Keratinocyte (primary cell): ENCODE measurements at regions not wholly inside any gene's neighbourhood (a gene's known extent, or its start where the extent isn't known, plus 50 kb on each side); places are given as distances from the start of the nearest gene placed in this dataset.
"Not testable (repeated sequence)": the region's sequence is repeated elsewhere in the genome, so short reads cannot be mapped to it uniquely, and the experiment has no call there.

ENCODE experiments used
- EZH2 ChIP-seq: IDR thresholded peaks from one replicate; pipeline ENCODE4 v1.6.1; 2012; ENCODE audit warnings: inconsistent platforms, mild to moderate bottlenecking, low read length, moderate library complexity
- TF ChIP-seq, protein P1 (sequence below), 3 experiments: IDR thresholded peaks in 1 of 3; conservative IDR thresholded peaks in 1 of 3; optimal IDR thresholded peaks in 1 of 3; 2 replicates in 2 of 3; 3 replicates in 1 of 3; pipeline versions ENCODE3 to v1.5.1; 2011; ENCODE audit warnings: low read length in 3 of 3, mild to moderate bottlenecking in 3 of 3, moderate library complexity in 2 of 3, control low read depth in 1 of 3, inconsistent platforms in 1 of 3; ENCODE audit not compliant: insufficient read depth in 2 of 3; ENCODE audit errors: extremely low read depth in 1 of 3

DNA sequence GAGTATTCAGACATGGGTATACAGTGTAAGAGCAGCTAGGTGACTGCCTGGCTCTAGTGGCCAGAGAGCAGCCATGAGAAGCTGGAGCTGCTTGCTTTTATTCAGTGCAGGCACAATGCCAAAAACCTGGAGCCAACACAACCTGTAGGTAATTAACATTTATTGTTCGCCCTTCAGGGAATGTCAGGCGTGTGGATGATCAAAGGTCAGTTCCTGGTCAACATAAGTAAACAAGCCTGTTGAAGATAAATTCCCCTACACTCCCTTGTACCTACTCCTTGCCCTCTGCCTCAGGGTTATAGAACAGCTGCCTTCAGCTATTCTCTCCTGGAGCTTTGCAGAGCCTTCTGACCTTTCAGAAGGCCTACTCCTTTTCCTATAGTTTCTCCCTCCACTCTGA is 323.7 kb upstream of the PCSK5 start:
- TF ChIP-seq, protein P1, sequence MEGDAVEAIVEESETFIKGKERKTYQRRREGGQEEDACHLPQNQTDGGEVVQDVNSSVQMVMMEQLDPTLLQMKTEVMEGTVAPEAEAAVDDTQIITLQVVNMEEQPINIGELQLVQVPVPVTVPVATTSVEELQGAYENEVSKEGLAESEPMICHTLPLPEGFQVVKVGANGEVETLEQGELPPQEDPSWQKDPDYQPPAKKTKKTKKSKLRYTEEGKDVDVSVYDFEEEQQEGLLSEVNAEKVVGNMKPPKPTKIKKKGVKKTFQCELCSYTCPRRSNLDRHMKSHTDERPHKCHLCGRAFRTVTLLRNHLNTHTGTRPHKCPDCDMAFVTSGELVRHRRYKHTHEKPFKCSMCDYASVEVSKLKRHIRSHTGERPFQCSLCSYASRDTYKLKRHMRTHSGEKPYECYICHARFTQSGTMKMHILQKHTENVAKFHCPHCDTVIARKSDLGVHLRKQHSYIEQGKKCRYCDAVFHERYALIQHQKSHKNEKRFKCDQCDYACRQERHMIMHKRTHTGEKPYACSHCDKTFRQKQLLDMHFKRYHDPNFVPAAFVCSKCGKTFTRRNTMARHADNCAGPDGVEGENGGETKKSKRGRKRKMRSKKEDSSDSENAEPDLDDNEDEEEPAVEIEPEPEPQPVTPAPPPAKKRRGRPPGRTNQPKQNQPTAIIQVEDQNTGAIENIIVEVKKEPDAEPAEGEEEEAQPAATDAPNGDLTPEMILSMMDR (optimal IDR thresholded peaks at IDR 0.05 in 1 of 3, IDR thresholded peaks at IDR 0.05 in 1 of 3, conservative IDR thresholded peaks at IDR 0.05 in 1 of 3; ENCODE audit: extremely low read depth in 1 of 3, insufficient read depth in 2 of 3, low read length in 3 of 3): not testable (repeated sequence)
- TF ChIP-seq EZH2: not testable (repeated sequence)
